ENCODE measurements at regions not wholly inside any gene's neighbourhood (a gene's known extent, or its start where the extent isn't known, plus 50 kb on each side); places are given as distances from the start of the nearest gene placed in this dataset.

- TF ChIP-seq CTCF (IDR thresholded peaks at IDR 0.05; ENCODE audit: extremely low read depth, missing control alignments), result no peak
- DNase-seq (ENCODE audit: low spot score), result no peak
Observed at GRCh38 chr14:86372402-86372801, 842.5 kb downstream of the FLRT2 start.

GRCh38 chr14:86364634-86365033 lies 834.7 kb downstream of the FLRT2 start:
- DNase-seq (ENCODE audit: low spot score), result no peak
- no peak for TF ChIP-seq CTCF (IDR thresholded peaks at IDR 0.05; ENCODE audit: extremely low read depth, missing control alignments)

- no peak for TF ChIP-seq CTCF (IDR thresholded peaks at IDR 0.05; ENCODE audit: extremely low read depth, missing control alignments)
- no peak for DNase-seq (ENCODE audit: low spot score)
Observed at GRCh38 chr14:86363576-86363975, 833.6 kb downstream of the FLRT2 start.

GRCh38 chr14:86363047-86363446 lies 833.1 kb downstream of the FLRT2 start:
- DNase-seq (ENCODE audit: low spot score), result no peak
- no peak for TF ChIP-seq CTCF (IDR thresholded peaks at IDR 0.05; ENCODE audit: extremely low read depth, missing control alignments)

- no peak for TF ChIP-seq CTCF (IDR thresholded peaks at IDR 0.05; ENCODE audit: extremely low read depth, missing control alignments)
- no peak for DNase-seq (ENCODE audit: low spot score)
Observed at GRCh38 chr14:86357876-86358275, 827.9 kb downstream of the FLRT2 start.

- no peak for TF ChIP-seq CTCF (IDR thresholded peaks at IDR 0.05; ENCODE audit: extremely low read depth, missing control alignments)
Observed at GRCh38 chr14:86357119-86357518, 827.2 kb downstream of the FLRT2 start.

GRCh38 chr14:86346818-86347384 lies 817.0 kb downstream of the FLRT2 start:
- DNase-seq (ENCODE audit: low spot score), result no peak
- no peak for TF ChIP-seq CTCF (IDR thresholded peaks at IDR 0.05; ENCODE audit: extremely low read depth, missing control alignments)

More at GRCh38 chr14:86357119-86357518, 827.2 kb downstream of the FLRT2 start:
- no peak for DNase-seq (ENCODE audit: low spot score)
